Dendritic cell treated with granulocyte-macrophage colony-stimulating factor and Interleukin-4, amounts not matched to agents 40 ng/mL and 50 ng/mL, for 4 days (primary cell): ENCODE measurements at regions not wholly inside any gene's neighbourhood (a gene's known extent, or its start where the extent isn't known, plus 50 kb on each side); places are given as distances from the start of the nearest gene placed in this dataset.
A peak's percentile ranks its signal among the peaks of the same experiment; 100 is the strongest.
"Not testable (repeated sequence)": the region's sequence is repeated elsewhere in the genome, so short reads cannot be mapped to it uniquely, and the experiment has no call there.

Experiments
- H3K27ac Mint-ChIP-seq: one replicate; pipeline ENCODE4 v1.8.0; 2022; ENCODE audit warnings: mild to moderate bottlenecking, mixed read lengths
- H3K27me3 Mint-ChIP-seq: one replicate; pipeline ENCODE4 v1.8.0; 2022; ENCODE audit warnings: mild to moderate bottlenecking, mixed read lengths
- H3K36me3 Mint-ChIP-seq: one replicate; pipeline ENCODE4 v1.8.0; 2022; ENCODE audit warnings: low read depth, mixed read lengths
- H3K4me1 Mint-ChIP-seq: one replicate; pipeline ENCODE4 v1.8.0; 2022; ENCODE audit warnings: low read depth, mixed read lengths
- H3K4me3 Mint-ChIP-seq: one replicate; pipeline ENCODE4 v1.8.0; 2022; ENCODE audit warnings: mild to moderate bottlenecking, moderate library complexity, mixed read lengths
- H3K9me3 Mint-ChIP-seq: one replicate; pipeline ENCODE4 v1.8.0; 2022; ENCODE audit warnings: mixed read lengths
- intact Hi-C: fragments of 100-400 bp; cut with micrococcal nuclease; formaldehyde crosslinking; loops from one replicate; pipeline ENCODE4 v1.15.0; 2022

DNA sequence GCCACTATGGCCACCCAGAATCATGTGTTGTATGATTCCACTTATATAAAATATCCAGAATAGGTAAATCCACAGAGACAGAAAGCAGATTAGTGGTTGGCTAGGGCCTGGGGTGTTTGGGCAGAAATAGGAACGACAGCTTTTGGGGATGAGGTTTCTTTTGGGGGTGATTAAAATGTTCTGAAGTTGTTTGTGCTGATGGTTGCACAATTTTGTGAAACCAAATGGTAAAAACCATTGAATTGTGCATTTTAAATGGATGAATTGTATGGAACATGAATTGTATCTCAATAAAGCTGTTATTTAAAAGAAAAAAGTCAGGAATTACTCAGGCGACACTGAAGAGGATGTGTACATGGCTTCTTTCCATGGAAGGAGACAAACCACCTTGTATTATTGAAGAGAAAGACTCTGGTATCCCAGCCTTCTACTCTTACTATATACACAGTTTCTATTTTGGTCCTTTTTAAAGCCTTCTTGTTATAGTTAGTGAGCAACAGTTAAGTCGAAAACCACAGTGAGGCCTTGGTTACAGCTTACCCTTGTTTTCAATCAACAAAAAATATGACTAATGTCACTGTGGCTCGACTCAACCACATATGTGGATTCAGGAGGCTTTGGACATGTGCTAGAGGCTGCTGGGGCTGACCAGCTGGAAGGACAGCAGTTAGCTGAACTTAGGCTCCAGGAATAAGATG, 57.1 kb upstream of the KMT2E start:
- Mint-ChIP-seq H3K36me3 (peaks cover 36% of the 10 kb centered on the region), H3K4me1 (peaks cover 61% of the 10 kb centered on the region), H3K27me3 (no peaks in the 10 kb centered on the region), H3K27ac (peak overlapping the region; percentile 87), H3K9me3 (no peaks in the 10 kb centered on the region), H3K4me3 (no peak overlapping the region)
- intact Hi-C loops: no loop called here

DNA sequence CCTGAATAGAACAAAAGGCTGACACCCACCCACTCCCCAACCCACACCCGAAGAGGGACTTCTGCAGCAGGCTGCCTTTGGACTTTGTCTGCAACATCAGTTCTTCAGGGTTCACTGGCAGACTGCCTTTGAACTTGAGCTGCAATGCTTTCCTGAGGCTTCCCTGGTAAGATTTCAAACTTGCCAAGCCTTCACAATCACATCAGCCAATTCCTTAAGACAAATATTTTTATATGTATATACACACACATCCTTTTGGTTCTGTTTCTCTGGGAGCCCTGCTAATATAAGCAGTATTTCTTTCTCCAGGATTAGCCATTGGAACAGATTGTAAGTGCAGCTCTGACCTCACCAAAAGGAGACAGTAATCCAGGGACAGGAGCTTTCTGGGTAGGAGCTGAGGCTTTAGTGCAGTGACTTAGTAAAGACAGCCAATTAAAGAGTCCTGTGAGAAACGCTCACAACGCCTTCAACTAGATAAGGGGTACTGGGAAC, 55.6 kb upstream of the KMT2E start:
- Mint-ChIP-seq H3K36me3 (peaks cover 43% of the 10 kb centered on the region), H3K9me3 (no peaks in the 10 kb centered on the region), H3K27ac (peak overlapping the region; percentile 91), H3K27me3 (no peaks in the 10 kb centered on the region), H3K4me3 (no peak overlapping the region), H3K4me1 (peaks cover 65% of the 10 kb centered on the region)
- intact Hi-C loops: no loop called here

DNA sequence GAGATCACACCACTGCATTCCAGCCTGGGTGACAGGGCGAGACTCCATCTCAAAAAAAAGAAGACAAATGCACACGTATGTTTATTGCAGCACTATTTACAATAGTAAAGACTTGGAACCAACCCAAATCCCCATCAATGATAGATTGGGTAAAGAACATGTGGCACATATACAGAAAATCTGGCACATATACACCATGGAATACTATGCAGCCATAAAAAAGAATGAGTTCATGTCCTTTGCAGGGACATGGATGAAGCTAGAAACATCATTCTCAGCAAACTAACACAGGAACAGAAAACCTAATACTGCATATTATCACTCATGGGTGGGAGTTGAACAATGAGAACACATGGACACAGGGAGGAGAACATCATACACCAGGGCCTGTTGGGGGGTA, 54.5 kb upstream of the KMT2E start:
- H3K27me3 Mint-ChIP-seq, H3K4me3 Mint-ChIP-seq, H3K9me3 Mint-ChIP-seq, intact Hi-C loops: not testable (repeated sequence)
- H3K4me1 Mint-ChIP-seq: peaks cover 73% of the 10 kb centered on the region
- peaks cover 52% of the 10 kb centered on the region for H3K36me3 Mint-ChIP-seq
- H3K27ac Mint-ChIP-seq: peak overlapping the region; percentile 91

DNA sequence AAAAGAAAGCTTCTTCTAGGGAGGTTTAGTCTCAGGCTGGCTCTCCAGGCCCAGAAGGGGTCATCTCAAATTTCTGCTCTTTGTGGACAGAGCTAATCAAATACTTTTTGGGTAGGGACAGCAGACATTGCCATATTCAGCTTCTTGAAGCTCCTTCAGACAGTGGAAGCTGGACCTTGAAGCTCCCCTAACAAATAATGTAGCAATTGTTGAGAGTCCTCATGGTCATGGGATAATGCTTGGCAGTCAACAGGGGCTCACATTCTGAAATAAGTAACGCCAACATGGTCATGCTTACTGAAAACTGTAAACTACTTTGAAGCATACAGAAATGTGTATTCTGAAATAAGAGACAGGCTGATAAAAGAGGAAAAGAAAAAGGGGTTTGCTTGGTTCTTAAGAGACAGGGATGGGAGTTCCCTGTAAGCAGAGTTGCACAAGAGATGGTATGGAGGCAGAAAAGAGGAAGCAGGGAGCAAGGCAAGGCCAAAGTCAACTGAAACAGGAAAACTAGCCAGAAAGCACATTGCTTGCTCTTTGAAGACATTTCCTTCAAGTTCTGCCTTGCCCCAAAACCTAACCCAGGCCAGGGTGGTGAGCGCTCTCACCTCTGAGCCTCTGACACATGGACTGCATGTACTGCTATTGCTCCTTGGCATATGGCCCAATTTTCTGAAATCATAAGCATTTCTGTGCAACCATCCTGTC, 53.1 kb upstream of the KMT2E start:
- Mint-ChIP-seq H3K36me3 (peaks cover 60% of the 10 kb centered on the region), H3K27me3 (no peaks in the 10 kb centered on the region), H3K27ac (peak overlapping the region; percentile 91), H3K4me3 (no peak overlapping the region), H3K9me3 (no peaks in the 10 kb centered on the region), H3K4me1 (peaks cover 64% of the 10 kb centered on the region)
- intact Hi-C loops: loop anchor here (1.0 to 2.0 kb wide), 2 partner anchors 16 to 20 kb away; no protein-coding TSS in a partner anchor

DNA sequence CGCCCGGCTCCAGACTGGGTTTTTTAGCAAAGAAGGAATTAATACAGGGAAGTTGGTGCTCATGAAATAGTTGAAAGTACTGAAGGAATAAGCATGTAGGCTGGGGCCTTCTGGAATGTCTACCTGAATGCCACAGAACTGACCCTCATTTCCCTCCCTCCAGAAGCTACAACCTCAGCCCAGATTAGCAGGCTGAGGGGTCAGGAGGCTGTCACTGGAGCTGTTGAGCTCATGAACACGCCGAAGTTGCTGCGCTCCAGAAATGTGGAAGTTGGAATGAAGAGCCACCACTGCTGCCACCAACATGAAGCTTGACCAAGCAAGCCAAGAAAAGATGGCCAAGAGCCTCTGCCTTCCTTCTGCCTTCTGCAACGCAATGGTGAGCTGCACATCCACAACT, 52.2 kb upstream of the KMT2E start:
- H3K27ac Mint-ChIP-seq: peak overlapping the region; percentile 91
- peaks cover 60% of the 10 kb centered on the region for H3K4me1 Mint-ChIP-seq
- H3K27me3 Mint-ChIP-seq: no peaks in the 10 kb centered on the region
- peaks cover 63% of the 10 kb centered on the region for H3K36me3 Mint-ChIP-seq
- no peak overlapping the region for H3K4me3 Mint-ChIP-seq
- intact Hi-C loops: loop anchor here (1.0 to 2.0 kb wide), 2 partner anchors 17 to 19 kb away; no protein-coding TSS in a partner anchor
- H3K9me3 Mint-ChIP-seq: no peaks in the 10 kb centered on the region

DNA sequence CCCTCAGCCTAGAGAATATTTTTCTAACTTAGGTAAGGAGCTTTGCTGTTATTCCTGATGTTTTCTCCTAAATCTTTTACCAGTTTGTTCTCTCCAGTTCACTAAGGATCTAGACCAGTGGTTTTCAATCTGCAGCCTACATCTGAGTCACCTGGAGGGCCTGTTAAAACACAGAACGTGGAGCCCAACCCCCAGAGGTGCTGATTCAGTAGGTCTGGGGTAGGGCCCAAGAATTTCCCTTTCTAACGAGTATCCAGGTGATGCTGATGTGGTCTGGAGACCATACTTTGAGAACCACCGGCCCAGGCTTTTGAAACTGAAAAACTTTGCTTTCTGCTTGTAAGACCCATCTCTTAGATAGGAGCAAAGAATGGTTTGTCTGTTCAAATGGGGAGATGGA, 51.2 kb upstream of the KMT2E start:
- Mint-ChIP-seq H3K27ac (peak overlapping the region; percentile 91), H3K4me1 (peaks cover 58% of the 10 kb centered on the region), H3K27me3 (no peaks in the 10 kb centered on the region), H3K4me3 (no peak overlapping the region), H3K36me3 (peaks cover 63% of the 10 kb centered on the region), H3K9me3 (no peaks in the 10 kb centered on the region)
- intact Hi-C loops: no loop called here

DNA sequence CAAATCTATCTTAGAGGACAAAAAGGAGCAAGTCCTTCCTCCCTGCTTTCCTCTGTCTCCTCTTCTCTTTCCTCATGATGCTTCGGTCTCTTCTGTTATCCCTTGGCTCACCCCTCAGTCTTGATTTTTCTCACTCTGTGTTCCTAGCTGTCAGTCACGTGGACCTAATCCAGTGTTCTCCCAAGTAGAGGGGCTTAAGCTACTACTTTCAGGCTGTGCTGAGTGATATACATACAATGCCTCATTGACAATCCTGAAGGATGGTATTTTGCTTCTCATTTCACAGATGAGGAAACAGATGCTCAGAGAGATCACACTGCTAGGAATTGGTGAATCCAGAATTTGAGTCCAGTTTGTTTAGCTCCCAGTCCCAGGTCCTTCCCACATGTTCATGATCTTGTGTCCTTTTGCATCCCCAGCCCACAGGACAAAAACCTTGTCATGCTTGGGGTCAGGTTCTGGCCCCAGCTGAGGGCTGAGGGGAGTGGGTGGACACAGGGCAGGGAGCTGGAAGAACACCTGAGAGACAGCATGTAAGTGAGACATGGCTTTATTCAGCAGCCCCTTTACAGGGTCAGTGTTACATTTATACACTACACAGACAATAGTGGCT, 50.5 kb upstream of the KMT2E start:
- Mint-ChIP-seq H3K9me3 (no peaks in the 10 kb centered on the region), H3K36me3 (peaks cover 69% of the 10 kb centered on the region), H3K4me3 (no peak overlapping the region), H3K4me1 (peaks cover 62% of the 10 kb centered on the region), H3K27ac (peak overlapping the region; percentile 91), H3K27me3 (no peaks in the 10 kb centered on the region)
- intact Hi-C loops: no loop called here

DNA sequence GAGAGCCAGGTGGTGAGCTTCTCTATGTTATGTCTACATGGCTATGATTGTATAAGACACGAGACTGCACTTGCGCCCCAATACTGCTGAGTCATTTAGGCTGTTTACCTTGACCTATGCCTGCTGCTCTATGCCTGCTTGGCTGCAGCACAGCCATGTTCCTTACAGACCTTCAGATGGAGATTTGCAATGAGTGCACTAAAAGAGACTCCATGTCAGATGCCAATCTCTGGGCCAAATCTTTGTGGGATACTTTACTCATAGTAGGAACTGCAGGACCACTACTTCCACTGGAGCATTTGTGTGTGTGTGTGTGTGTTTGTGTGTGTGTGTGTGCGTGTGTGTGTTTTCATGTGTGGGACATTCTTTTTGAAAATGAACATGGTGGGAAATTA, 50.0 kb upstream of the KMT2E start:
- Mint-ChIP-seq H3K9me3 (no peaks in the 10 kb centered on the region), H3K4me1 (peaks cover 57% of the 10 kb centered on the region), H3K27me3 (no peaks in the 10 kb centered on the region), H3K4me3 (no peak overlapping the region), H3K36me3 (peaks cover 65% of the 10 kb centered on the region), H3K27ac (peak overlapping the region; percentile 91)
- intact Hi-C loops: no loop called here
